H9 (cell line): ENCODE measurements at regions not wholly inside any gene's neighbourhood (a gene's known extent, or its start where the extent isn't known, plus 50 kb on each side); places are given as distances from the start of the nearest gene placed in this dataset.

Experiments used
- DNase-seq: peaks from one replicate; pipeline ENCODE4 v3.0.0-alpha.2; 2017
- H2AFZ ChIP-seq: one replicate; pipeline ENCODE4 v1.6.1; 2013; ENCODE audit warnings: mild to moderate bottlenecking, low read length, control low read depth, moderate library complexity
- H2AK5ac ChIP-seq: 2 replicates; pipeline ENCODE4 v1.6.1; 2013; ENCODE audit warnings: low read length, control low read depth, mixed read lengths; ENCODE audit not compliant: insufficient read length
- H2BK120ac ChIP-seq: one replicate; pipeline ENCODE4 v1.6.1; 2013; ENCODE audit warnings: low read depth, mild to moderate bottlenecking, low read length, control low read depth, inconsistent platforms; ENCODE audit not compliant: poor library complexity, severe bottlenecking
- H2BK12ac ChIP-seq: 2 replicates; pipeline ENCODE4 v1.6.1; 2013; ENCODE audit warnings: low read length, control low read depth, mixed read lengths, low read depth; ENCODE audit not compliant: insufficient read length
- H2BK15ac ChIP-seq: 2 replicates; pipeline ENCODE4 v1.6.1; 2013; ENCODE audit warnings: low read depth, low read length, control low read depth
- H2BK20ac ChIP-seq: one replicate; pipeline ENCODE4 v1.6.1; 2013; ENCODE audit warnings: low read depth, mild to moderate bottlenecking, low read length, control low read depth, inconsistent platforms; ENCODE audit not compliant: poor library complexity, severe bottlenecking
- H2BK5ac ChIP-seq: 2 replicates; pipeline ENCODE4 v1.6.1; 2013; ENCODE audit warnings: low read length, control low read depth, mixed read lengths; ENCODE audit not compliant: insufficient read length
- H3K14ac ChIP-seq: 2 replicates; pipeline ENCODE4 v1.6.1; 2013; ENCODE audit warnings: low read length, control low read depth; ENCODE audit not compliant: insufficient read depth
- H3K18ac ChIP-seq: 2 replicates; pipeline ENCODE4 v1.6.1; 2013; ENCODE audit warnings: low read depth, mild to moderate bottlenecking, mixed read lengths, low read length, control low read depth; ENCODE audit not compliant: insufficient read length
- H3K23ac ChIP-seq: 2 replicates; pipeline ENCODE4 v1.6.1; 2013; ENCODE audit warnings: low read length, control low read depth, mixed read lengths, low read depth; ENCODE audit not compliant: insufficient read length
- H3K23me2 ChIP-seq: 2 replicates; pipeline ENCODE4 v1.6.1; 2013; ENCODE audit warnings: low read depth, mild to moderate bottlenecking, mixed read lengths, low read length, control low read depth; ENCODE audit not compliant: insufficient read length, poor library complexity, severe bottlenecking
- H3K27ac ChIP-seq: 2 replicates; pipeline ENCODE4 v1.5.1; 2013; ENCODE audit warnings: low read length, control low read depth, mixed read lengths, low read depth; ENCODE audit not compliant: insufficient read length
- H3K27me3 ChIP-seq: 2 replicates; pipeline ENCODE4 v1.6.1; 2013; ENCODE audit warnings: low read length, control low read depth, inconsistent platforms; ENCODE audit not compliant: insufficient read depth
- H3K4ac ChIP-seq: 2 replicates; pipeline ENCODE4 v1.6.1; 2013; ENCODE audit warnings: low read depth, mild to moderate bottlenecking, control low read depth, inconsistent platforms, low read length, moderate library complexity
- H3K4me1 ChIP-seq: 2 replicates; pipeline ENCODE4 v1.6.1; 2013; ENCODE audit warnings: low read length, control low read depth, inconsistent platforms; ENCODE audit not compliant: insufficient read depth
- H3K4me2 ChIP-seq: 2 replicates; pipeline ENCODE4 v1.6.1; 2013; ENCODE audit warnings: low read length, control low read depth, mixed read lengths; ENCODE audit not compliant: insufficient read length, insufficient read depth
- H3K56ac ChIP-seq: 2 replicates; pipeline ENCODE4 v1.6.1; 2013; ENCODE audit warnings: low read depth, mild to moderate bottlenecking, mixed read lengths, low read length, control low read depth; ENCODE audit not compliant: insufficient read length
- H3K79me1 ChIP-seq: 2 replicates; pipeline ENCODE4 v1.6.1; 2013; ENCODE audit warnings: low read depth, mild to moderate bottlenecking, moderate library complexity, low read length, control low read depth, inconsistent platforms; ENCODE audit not compliant: insufficient read depth, poor library complexity, severe bottlenecking
- H3K79me2 ChIP-seq: 2 replicates; pipeline ENCODE4 v1.6.1; 2013; ENCODE audit warnings: low read length, control low read depth, inconsistent platforms; ENCODE audit not compliant: insufficient read depth
- H3K9ac ChIP-seq: 2 replicates; pipeline ENCODE4 v1.6.1; 2013; ENCODE audit warnings: low read length, control low read depth, mixed read lengths; ENCODE audit not compliant: insufficient read length; ENCODE audit errors: extremely low read depth
- H3K9me3 ChIP-seq: one replicate; pipeline ENCODE4 v1.6.1; 2013; ENCODE audit warnings: low read depth, low read length, inconsistent platforms; ENCODE audit not compliant: control insufficient read depth
- H3T11ph ChIP-seq: one replicate; pipeline ENCODE4 v1.6.1; 2013; ENCODE audit warnings: mild to moderate bottlenecking, low read length, control low read depth, inconsistent platforms
- H4K20me1 ChIP-seq: one replicate; pipeline ENCODE4 v1.6.1; 2013; ENCODE audit not compliant: control insufficient read depth, insufficient read length, insufficient read depth
- H4K5ac ChIP-seq: 2 replicates; pipeline ENCODE4 v1.6.1; 2013; ENCODE audit warnings: low read depth, mild to moderate bottlenecking, mixed read lengths, low read length, control low read depth; ENCODE audit not compliant: insufficient read length
- H4K8ac ChIP-seq: replicated peaks from 2 replicates; pipeline ENCODE4 v1.6.1; 2013; ENCODE audit warnings: low read length, control low read depth, mixed read lengths, low read depth; ENCODE audit not compliant: insufficient read length
- H4K91ac ChIP-seq: 2 replicates; pipeline ENCODE4 v1.6.1; 2013; ENCODE audit warnings: low read depth, mild to moderate bottlenecking, moderate library complexity, mixed read lengths, low read length, control low read depth; ENCODE audit not compliant: insufficient read length
- H3K27ac Mint-ChIP-seq, 3 experiments: 2 replicates in 2 of 3; 3 replicates in 1 of 3; pipeline ENCODE4 v1.8.0; 2020 to 2021; ENCODE audit warnings: mixed read lengths in 3 of 3, mild to moderate bottlenecking in 1 of 3, moderate library complexity in 1 of 3
- H3K27me3 Mint-ChIP-seq: 2 replicates; pipeline ENCODE4 v1.8.0; 2021; ENCODE audit warnings: low read depth, mild to moderate bottlenecking, moderate library complexity, mixed read lengths
- H3K36me3 Mint-ChIP-seq, 3 experiments: 2 replicates in 2 of 3; 3 replicates in 1 of 3; pipeline ENCODE4 v1.8.0; 2020 to 2021; ENCODE audit warnings: low read depth in 3 of 3, mixed read lengths in 3 of 3; ENCODE audit not compliant: insufficient read depth in 1 of 3
- H3K4me1 Mint-ChIP-seq, 2 experiments: 2 replicates each; pipeline ENCODE4 v1.8.0; 2020; ENCODE audit warnings: mixed read lengths in 2 of 2
- H3K4me3 Mint-ChIP-seq, 2 experiments: 2 replicates in 1 of 2; 3 replicates in 1 of 2; pipeline ENCODE4 v1.8.0; 2020 to 2021; ENCODE audit warnings: mild to moderate bottlenecking in 2 of 2, mixed read lengths in 2 of 2, moderate library complexity in 1 of 2
- H3K9me3 Mint-ChIP-seq, 2 experiments: 2 replicates in 1 of 2; 3 replicates in 1 of 2; pipeline ENCODE4 v1.8.0; 2020; ENCODE audit warnings: mild to moderate bottlenecking in 2 of 2, mixed read lengths in 2 of 2, moderate library complexity in 1 of 2
- CTCF ChIP-seq: fragments of 200-600 bp; sonication (generic); conservative IDR thresholded peaks from 3 replicates; pipeline ENCODE4 v1.8.0; 2021; ENCODE audit warnings: antibody characterized with exemption, mild to moderate bottlenecking
- WGBS: extraction: QIAGEN DNeasy Blood & Tissue Kit; methylation state at CpG from one replicate; pipeline ENCODE4 v1.1.7; 2013; ENCODE audit warnings: missing lambda C conversion rate, low lambda C conversion rate, mixed read lengths; ENCODE audit not compliant: insufficient read length; ENCODE audit errors: extremely low coverage; 5-methylcytosine and 5-hydroxymethylcytosine counted together

GRCh38 chr2:128558895-128559532 is 240.3 kb upstream of the HS6ST1 start:
- no peak overlapping the region for H3T11ph ChIP-seq
- H3K14ac ChIP-seq, result no peak overlapping the region
- no peak overlapping the region for H2BK12ac ChIP-seq
- WGBS, result no CpG with 5 or more reads among the region's 11 CpGs
- no peak overlapping the region for H4K5ac ChIP-seq
- no peaks in the 10 kb centered on the region for H3K9me3 ChIP-seq
- H2BK120ac ChIP-seq, result no peak overlapping the region
- no peak for TF ChIP-seq CTCF
- H3K4me1 ChIP-seq, result peaks cover 2% of the 10 kb centered on the region; the same call in 1 of the 2 replicates
- Mint-ChIP-seq H3K27me3 (peaks cover 12% of the 10 kb centered on the region), H3K9me3 (peaks cover 0 to 3% of the 10 kb centered on the region in 2 experiments; a peak in 3 of 5 replicates), H3K27ac (no peak overlapping the region), H3K36me3 (peaks cover 3 to 8% (median 6%) of the 10 kb centered on the region in 3 experiments; a peak in 5 of 7 replicates), H3K4me3 (no peak overlapping the region), H3K4me1 (peaks cover 12% of the 10 kb centered on the region in 2 experiments)
- no peaks in the 10 kb centered on the region for H3K27me3 ChIP-seq
- H3K79me1 ChIP-seq, result no peaks in the 10 kb centered on the region
- H2AFZ ChIP-seq, result no peak overlapping the region
- no peak overlapping the region for H2BK15ac ChIP-seq
- H3K4me2 ChIP-seq, result no peak overlapping the region
- H3K27ac ChIP-seq, result no peak overlapping the region
- DNase-seq, result no peak
- H2BK5ac ChIP-seq, result no peak overlapping the region
- H3K23ac ChIP-seq, result no peak overlapping the region
- no peaks in the 10 kb centered on the region for H3K79me2 ChIP-seq
- H3K18ac ChIP-seq, result no peak overlapping the region
- H2AK5ac ChIP-seq, result no peak overlapping the region
- no peak overlapping the region for H3K9ac ChIP-seq
- H4K91ac ChIP-seq, result no peak overlapping the region
- no peaks in the 10 kb centered on the region for H3K23me2 ChIP-seq
- no peak overlapping the region for H4K8ac ChIP-seq
- H3K56ac ChIP-seq, result no peak overlapping the region
- H4K20me1 ChIP-seq, result no peaks in the 10 kb centered on the region
- no peak overlapping the region for H3K4ac ChIP-seq
- H2BK20ac ChIP-seq, result no peak overlapping the region
